Thyroid gland (tissue), 4 donors: ENCODE measurements at regions not wholly inside any gene's neighbourhood (a gene's known extent, or its start where the extent isn't known, plus 50 kb on each side); places are given as distances from the start of the nearest gene placed in this dataset.

ENCODE experiments used
- POLR2A ChIP-seq, 2 donors: fragments of 450-650 bp; IDR thresholded peaks; one replicate each; pipeline ENCODE4 v1.6.1; 2017; ENCODE audit warnings: antibody characterized with exemption in 2 of 2, mild to moderate bottlenecking in 2 of 2, moderate library complexity in 1 of 2
- TF ChIP-seq, protein P1 (sequence below), 6 experiments: fragments of 200-600 bp in 3 of 6; fragments of 450-650 bp in 3 of 6; sonication (generic) in 3 of 6; IDR thresholded peaks; one replicate each; pipeline ENCODE4 v1.5.1; 2016 to 2019; ENCODE audit warnings: antibody characterized with exemption in 6 of 6, mild to moderate bottlenecking in 2 of 6, inconsistent platforms in 1 of 6, moderate library complexity in 1 of 6

DNA sequence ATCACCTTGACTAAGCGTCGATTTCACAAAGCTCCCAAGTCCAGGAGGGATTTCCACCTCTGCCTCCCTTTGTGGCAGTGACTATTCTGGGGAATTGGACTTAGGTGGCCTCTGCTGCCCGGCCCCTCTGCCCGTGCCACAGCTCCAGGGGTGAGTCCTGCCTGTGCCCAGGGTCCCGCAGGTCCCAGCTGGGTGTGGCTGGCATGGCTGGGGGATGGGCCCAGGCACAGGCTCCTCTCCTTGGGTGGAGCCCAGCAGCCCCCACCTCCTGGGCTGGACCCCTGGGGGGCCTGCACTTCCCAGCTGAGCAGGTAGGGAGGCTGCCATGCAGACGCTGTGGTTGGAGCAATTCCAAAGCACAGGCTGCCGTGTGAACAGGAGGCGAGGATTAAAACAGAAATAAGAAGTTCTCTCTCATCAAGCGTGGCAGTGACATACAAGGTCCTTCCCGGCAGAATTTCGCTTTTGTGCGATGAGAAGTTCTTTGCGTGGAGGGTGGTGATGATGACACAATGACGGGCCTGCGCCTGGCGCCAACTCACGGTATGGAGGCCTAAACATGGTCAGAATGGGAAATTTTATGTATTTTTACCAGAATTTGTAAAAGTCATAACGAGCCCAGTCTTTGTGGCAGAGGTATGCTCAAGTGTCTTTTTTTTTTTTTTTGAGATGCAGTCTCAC lies 107.3 kb downstream of the BRD1 start:
- TF ChIP-seq, protein P1, sequence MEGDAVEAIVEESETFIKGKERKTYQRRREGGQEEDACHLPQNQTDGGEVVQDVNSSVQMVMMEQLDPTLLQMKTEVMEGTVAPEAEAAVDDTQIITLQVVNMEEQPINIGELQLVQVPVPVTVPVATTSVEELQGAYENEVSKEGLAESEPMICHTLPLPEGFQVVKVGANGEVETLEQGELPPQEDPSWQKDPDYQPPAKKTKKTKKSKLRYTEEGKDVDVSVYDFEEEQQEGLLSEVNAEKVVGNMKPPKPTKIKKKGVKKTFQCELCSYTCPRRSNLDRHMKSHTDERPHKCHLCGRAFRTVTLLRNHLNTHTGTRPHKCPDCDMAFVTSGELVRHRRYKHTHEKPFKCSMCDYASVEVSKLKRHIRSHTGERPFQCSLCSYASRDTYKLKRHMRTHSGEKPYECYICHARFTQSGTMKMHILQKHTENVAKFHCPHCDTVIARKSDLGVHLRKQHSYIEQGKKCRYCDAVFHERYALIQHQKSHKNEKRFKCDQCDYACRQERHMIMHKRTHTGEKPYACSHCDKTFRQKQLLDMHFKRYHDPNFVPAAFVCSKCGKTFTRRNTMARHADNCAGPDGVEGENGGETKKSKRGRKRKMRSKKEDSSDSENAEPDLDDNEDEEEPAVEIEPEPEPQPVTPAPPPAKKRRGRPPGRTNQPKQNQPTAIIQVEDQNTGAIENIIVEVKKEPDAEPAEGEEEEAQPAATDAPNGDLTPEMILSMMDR (IDR thresholded peaks at IDR 0.05): no peak
- TF ChIP-seq POLR2A (IDR thresholded peaks at IDR 0.05): no peak
